ENCODE measurements at regions not wholly inside any gene's neighbourhood (a gene's known extent, or its start where the extent isn't known, plus 50 kb on each side); places are given as distances from the start of the nearest gene placed in this dataset.
"Not testable (repeated sequence)": the region's sequence is repeated elsewhere in the genome, so short reads cannot be mapped to it uniquely, and the experiment has no call there.

DNA sequence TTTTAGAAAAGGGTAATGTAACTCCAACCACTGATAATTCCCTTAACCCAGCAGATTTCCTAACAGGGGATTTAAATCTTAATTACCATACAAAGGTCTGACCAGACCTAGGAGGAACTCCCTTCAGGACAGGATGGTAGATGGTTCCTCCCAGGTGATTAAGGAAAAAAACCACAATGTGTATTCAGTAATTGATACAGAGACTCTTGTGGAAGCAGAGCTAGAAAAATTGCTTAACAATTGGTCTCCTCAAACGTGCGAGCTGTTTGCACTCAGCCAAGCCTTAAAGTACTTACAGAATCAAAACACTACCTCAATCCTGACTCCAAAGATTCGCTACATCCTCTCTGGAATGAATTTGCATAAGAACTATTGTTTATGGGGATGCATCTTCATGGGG, 2027.1 kb downstream of the OLFM4 start:
- TF ChIP-seq, protein P1, sequence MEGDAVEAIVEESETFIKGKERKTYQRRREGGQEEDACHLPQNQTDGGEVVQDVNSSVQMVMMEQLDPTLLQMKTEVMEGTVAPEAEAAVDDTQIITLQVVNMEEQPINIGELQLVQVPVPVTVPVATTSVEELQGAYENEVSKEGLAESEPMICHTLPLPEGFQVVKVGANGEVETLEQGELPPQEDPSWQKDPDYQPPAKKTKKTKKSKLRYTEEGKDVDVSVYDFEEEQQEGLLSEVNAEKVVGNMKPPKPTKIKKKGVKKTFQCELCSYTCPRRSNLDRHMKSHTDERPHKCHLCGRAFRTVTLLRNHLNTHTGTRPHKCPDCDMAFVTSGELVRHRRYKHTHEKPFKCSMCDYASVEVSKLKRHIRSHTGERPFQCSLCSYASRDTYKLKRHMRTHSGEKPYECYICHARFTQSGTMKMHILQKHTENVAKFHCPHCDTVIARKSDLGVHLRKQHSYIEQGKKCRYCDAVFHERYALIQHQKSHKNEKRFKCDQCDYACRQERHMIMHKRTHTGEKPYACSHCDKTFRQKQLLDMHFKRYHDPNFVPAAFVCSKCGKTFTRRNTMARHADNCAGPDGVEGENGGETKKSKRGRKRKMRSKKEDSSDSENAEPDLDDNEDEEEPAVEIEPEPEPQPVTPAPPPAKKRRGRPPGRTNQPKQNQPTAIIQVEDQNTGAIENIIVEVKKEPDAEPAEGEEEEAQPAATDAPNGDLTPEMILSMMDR (IDR thresholded peaks at IDR 0.05), result not testable (repeated sequence)
- not testable (repeated sequence) for TF ChIP-seq EZH2 (IDR thresholded peaks at IDR 0.05; ENCODE audit: borderline replicate concordance, insufficient read depth, low read depth, low read length, poor library complexity, severe bottlenecking)

All from B cell (primary cell).